Astrocyte of the spinal cord (primary cell): ENCODE measurements at regions not wholly inside any gene's neighbourhood (a gene's known extent, or its start where the extent isn't known, plus 50 kb on each side); places are given as distances from the start of the nearest gene placed in this dataset.
A peak's percentile ranks its signal among the peaks of the same experiment; 100 is the strongest.

Experiments used
- DNase-seq: peaks from one replicate; pipeline ENCODE4 v3.0.0; 2011; ENCODE audit warnings: low read depth, low spot score
- H3K4me3 ChIP-seq: 2 replicates; pipeline ENCODE4 v1.5.1; 2011; ENCODE audit warnings: low read depth, mild to moderate bottlenecking, low read length, moderate library complexity
- in situ Hi-C: cut with HindIII; loops from 2 replicates; pipeline ENCODE4 v1.10.0; 2017; ENCODE audit warnings: low sequenced_read_pairs
- TF ChIP-seq, protein P1 (sequence below): IDR thresholded peaks from 2 replicates; pipeline ENCODE4 v1.5.1; 2012; ENCODE audit warnings: low read depth, mild to moderate bottlenecking, low read length, inconsistent platforms

DNA sequence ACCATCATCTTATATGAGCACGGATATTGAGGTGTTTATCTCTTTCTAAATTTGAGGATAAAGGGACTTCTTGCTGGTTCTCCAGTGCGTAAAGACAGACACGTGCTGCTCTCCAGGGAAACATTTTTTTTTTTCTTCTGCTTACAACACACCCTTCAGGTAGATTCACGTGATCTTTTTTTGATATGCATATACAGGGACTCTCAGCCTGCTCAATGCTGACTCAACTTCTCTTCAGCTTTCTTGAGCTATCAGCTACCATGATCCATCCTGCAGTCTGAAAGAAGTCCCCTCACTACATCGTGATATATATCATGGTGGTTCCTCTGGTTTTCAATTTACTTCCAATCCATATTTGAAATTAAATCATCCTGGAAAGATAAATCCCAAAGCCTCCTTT is 87.1 kb upstream of the SLITRK3 start:
- in situ Hi-C loops = no loop called here
- TF ChIP-seq, protein P1, sequence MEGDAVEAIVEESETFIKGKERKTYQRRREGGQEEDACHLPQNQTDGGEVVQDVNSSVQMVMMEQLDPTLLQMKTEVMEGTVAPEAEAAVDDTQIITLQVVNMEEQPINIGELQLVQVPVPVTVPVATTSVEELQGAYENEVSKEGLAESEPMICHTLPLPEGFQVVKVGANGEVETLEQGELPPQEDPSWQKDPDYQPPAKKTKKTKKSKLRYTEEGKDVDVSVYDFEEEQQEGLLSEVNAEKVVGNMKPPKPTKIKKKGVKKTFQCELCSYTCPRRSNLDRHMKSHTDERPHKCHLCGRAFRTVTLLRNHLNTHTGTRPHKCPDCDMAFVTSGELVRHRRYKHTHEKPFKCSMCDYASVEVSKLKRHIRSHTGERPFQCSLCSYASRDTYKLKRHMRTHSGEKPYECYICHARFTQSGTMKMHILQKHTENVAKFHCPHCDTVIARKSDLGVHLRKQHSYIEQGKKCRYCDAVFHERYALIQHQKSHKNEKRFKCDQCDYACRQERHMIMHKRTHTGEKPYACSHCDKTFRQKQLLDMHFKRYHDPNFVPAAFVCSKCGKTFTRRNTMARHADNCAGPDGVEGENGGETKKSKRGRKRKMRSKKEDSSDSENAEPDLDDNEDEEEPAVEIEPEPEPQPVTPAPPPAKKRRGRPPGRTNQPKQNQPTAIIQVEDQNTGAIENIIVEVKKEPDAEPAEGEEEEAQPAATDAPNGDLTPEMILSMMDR = no peak
- no peak overlapping the region for H3K4me3 ChIP-seq
- no peak for DNase-seq

DNA sequence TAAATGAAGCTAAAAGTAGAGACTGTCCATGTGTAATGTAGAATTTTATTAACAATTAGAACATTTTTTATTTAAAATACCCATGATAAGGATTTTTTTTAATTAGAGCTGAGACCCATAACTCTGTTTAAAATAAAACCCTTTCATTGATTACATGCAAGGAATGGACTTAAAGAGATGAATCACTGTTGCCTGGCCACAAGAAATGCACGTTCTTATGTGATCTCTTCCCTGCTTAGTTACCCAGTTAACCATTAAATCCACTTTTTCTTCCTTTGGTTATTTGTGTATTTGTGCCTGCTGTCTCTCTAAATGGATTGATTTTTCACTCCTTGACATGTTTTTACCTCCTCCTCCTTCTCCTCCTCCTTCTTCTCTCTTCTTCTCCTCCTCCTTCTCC is 83.3 kb upstream of the SLITRK3 start:
- no peak overlapping the region for H3K4me3 ChIP-seq
- DNase-seq = peak; percentile 10
- in situ Hi-C loops = no loop called here
- TF ChIP-seq, protein P1 = no peak

DNA sequence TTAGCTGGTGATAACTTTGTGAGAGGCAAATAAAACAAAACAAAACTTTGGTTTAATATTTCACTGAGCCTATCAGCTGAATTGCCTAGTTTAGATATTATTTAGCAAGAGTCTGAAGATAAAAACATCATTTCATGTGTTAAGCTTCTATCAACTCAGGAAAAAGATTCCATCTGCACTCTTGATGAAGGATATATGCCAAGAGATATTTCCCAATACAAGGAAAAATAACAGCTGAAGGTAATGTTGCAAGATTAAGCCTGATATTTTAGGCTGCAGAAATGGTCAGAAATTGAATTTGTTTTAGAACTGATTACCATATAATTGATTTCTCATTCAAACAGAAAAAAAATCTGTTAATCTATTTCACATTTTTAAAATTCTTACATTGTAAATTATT is 77.2 kb upstream of the SLITRK3 start:
- in situ Hi-C loops = no loop called here
- no peak overlapping the region for H3K4me3 ChIP-seq
- no peak for DNase-seq
- TF ChIP-seq, protein P1 = no peak

DNA sequence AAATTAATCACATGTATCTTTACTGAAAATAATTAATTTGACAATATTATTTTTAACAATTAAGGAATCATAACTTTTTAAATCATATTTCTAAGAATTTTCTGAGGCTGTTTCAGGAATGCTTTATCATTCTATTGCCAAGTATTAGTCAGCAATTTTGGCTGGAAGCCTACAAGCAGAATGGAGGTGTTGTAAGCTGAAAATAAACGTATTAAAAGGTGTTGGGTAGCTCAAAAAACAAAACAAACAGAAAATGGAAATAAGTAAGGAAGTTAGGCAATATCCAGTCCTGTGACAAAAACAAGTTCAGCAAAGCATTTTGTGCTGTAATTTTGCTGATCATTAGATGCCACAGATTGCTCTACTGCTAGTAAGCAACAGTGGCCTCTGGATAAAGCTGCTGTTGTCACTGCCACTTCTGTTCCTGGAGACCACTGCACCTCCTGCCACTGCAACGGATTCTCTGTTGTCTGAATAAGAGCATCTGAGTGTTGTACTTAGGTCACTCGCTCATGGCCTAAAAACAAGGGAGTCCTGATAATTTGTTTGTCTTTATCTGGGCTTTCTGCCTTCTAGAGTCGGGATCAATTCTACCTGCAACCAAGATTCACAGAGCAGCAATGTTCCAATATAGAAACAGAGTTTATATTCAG is 63.5 kb upstream of the SLITRK3 start:
- peak; percentile 41 for DNase-seq
- no peak overlapping the region for H3K4me3 ChIP-seq
- in situ Hi-C loops = no loop called here
- TF ChIP-seq, protein P1 = no peak

DNA sequence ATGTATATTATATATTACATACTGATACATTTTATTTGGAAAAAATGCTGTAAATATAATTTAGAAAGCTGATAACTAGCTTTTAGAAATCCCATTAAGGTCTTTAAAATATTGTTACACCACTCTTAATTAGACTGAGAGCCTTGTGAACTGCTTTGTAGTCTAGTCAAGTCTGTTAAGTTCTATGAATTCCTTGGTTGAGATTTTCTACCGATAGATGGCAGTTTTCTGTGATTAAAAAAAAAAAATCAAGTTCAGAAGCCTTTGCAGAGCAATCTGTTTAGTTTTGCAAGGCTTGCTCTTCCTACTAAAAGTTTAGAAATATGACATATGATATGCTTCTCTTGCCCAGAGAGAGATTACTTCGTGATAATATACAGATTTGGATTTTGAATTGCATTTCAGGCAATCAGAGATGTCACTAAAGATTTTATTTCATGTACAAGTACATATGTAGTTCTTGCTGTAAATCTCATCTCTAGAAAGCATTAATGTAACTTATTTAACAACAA is 60.4 kb upstream of the SLITRK3 start:
- in situ Hi-C loops = no loop called here

DNA sequence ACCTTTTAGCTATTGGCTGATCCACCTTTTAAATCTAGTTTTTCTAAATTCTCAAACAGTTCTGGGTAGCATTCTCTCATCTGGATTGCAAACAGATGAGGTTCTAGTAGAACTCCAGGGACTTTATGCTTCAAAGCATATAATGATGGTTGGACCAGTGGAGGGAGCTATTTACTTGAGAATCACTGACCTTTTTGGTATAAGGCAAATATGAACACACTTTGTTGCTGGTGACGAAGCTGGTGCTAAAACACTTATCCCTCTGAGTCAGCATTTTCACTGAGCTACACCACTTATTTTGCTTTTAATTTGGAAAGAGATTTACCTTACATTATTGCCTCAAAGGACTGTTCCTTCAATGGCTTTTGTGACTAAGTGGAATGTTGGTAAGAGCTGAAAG is 58.6 kb upstream of the SLITRK3 start:
- DNase-seq = peak; percentile 43
- in situ Hi-C loops = no loop called here
- TF ChIP-seq, protein P1 = peak; percentile 6

More for the DNA sequence above, 60.4 kb upstream of the SLITRK3 start:
- DNase-seq = no peak
- TF ChIP-seq, protein P1 = peak; percentile 5
- no peak overlapping the region for H3K4me3 ChIP-seq

More for the DNA sequence above, 58.6 kb upstream of the SLITRK3 start:
- no peak overlapping the region for H3K4me3 ChIP-seq
